ENCODE measurements at regions not wholly inside any gene's neighbourhood (a gene's known extent, or its start where the extent isn't known, plus 50 kb on each side); places are given as distances from the start of the nearest gene placed in this dataset.

- DNase-seq (ENCODE audit: low read depth in 2 of 2), result no peak
These were observed 1131.7 kb upstream of the EYS start for GRCh38 chr6:66838764-66839163.

- DNase-seq (ENCODE audit: low read depth in 2 of 2), result no peak
These were observed 1118.5 kb upstream of the EYS start for GRCh38 chr6:66825539-66825938.

- DNase-seq (ENCODE audit: low read depth in 2 of 2), result no peak
These were observed 1107.1 kb upstream of the EYS start for GRCh38 chr6:66814156-66814555.

GRCh38 chr6:66808771-66809170 lies 1101.7 kb upstream of the EYS start:
- no peak for DNase-seq (ENCODE audit: low read depth in 2 of 2)

GRCh38 chr6:66796987-66797386 lies 1090.0 kb upstream of the EYS start:
- no peak for DNase-seq (ENCODE audit: low read depth in 2 of 2)

- DNase-seq (ENCODE audit: low read depth in 2 of 2), result no peak
These were observed 1081.6 kb upstream of the EYS start for GRCh38 chr6:66788579-66788978.

- no peak for DNase-seq (ENCODE audit: low read depth in 2 of 2)
These were observed 1065.8 kb upstream of the EYS start for GRCh38 chr6:66772800-66773199.

GRCh38 chr6:66771626-66772025 lies 1064.6 kb upstream of the EYS start:
- DNase-seq (ENCODE audit: low read depth in 2 of 2), result no peak

- no peak for DNase-seq (ENCODE audit: low read depth in 2 of 2)
These were observed 1044.6 kb upstream of the EYS start for GRCh38 chr6:66751630-66752029.

- no peak for DNase-seq (ENCODE audit: low read depth in 2 of 2)
These were observed 1033.3 kb upstream of the EYS start for GRCh38 chr6:66740346-66740745.

GRCh38 chr6:66735106-66735890 lies 1028.3 kb upstream of the EYS start:
- no peak for DNase-seq (ENCODE audit: low read depth in 2 of 2)

- no peak for DNase-seq (ENCODE audit: low read depth in 2 of 2)
These were observed 1024.3 kb upstream of the EYS start for GRCh38 chr6:66731310-66731709.

GRCh38 chr6:66725670-66726069 lies 1018.6 kb upstream of the EYS start:
- no peak for DNase-seq (ENCODE audit: low read depth in 2 of 2)

GRCh38 chr6:66717801-66718200 lies 1010.8 kb upstream of the EYS start:
- DNase-seq (ENCODE audit: low read depth in 2 of 2), result no peak

- no peak for DNase-seq (ENCODE audit: low read depth in 2 of 2)
These were observed 992.4 kb upstream of the EYS start for GRCh38 chr6:66699385-66699784.

- no peak for DNase-seq (ENCODE audit: low read depth in 2 of 2)
These were observed 982.6 kb upstream of the EYS start for GRCh38 chr6:66689608-66690007.

GRCh38 chr6:66687611-66688140 lies 980.6 kb upstream of the EYS start:
- no peak for DNase-seq (ENCODE audit: low read depth in 2 of 2)

GRCh38 chr6:66675906-66676305 lies 968.9 kb upstream of the EYS start:
- no peak for DNase-seq (ENCODE audit: low read depth in 2 of 2)

- DNase-seq (ENCODE audit: low read depth in 2 of 2), result no peak
These were observed 957.1 kb upstream of the EYS start for GRCh38 chr6:66664112-66664511.

GRCh38 chr6:66662721-66663507 lies 955.9 kb upstream of the EYS start:
- DNase-seq (ENCODE audit: low read depth in 2 of 2), result no peak

GRCh38 chr6:66662196-66662595 lies 955.2 kb upstream of the EYS start:
- no peak for DNase-seq (ENCODE audit: low read depth in 2 of 2)

GRCh38 chr6:66655420-66655819 lies 948.4 kb upstream of the EYS start:
- no peak for DNase-seq (ENCODE audit: low read depth in 2 of 2)

GRCh38 chr6:66638518-66638917 lies 931.5 kb upstream of the EYS start:
- no peak for DNase-seq (ENCODE audit: low read depth in 2 of 2)
